ENCODE measurements at regions not wholly inside any gene's neighbourhood (a gene's known extent, or its start where the extent isn't known, plus 50 kb on each side); places are given as distances from the start of the nearest gene placed in this dataset.

DNA sequence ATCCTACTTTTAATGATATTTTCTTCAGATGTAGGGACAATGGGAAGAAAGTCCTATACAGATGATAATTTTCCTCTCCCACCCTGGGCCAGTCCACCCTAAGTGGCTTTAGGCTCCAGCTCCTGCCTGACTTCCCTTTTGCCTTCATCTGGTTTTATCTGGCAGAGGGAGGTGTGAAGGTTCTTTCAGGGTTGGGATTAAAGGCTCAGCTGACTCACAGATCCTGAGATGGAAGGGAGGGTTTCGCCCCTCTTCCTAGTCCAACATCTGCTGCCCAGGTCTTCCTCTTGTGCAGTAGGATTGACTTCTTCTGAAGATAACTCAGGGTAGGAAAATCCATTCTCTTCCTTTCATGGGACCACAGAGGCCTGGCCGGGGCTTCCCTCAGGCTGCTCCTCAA is 362.4 kb upstream of the KAZN start:
- no peak overlapping the region for H3K4me3 Mint-ChIP-seq
- no peak for DNase-seq (ENCODE audit: extremely low spot score, unreplicated experiment)
- no peak overlapping the region for H3K27ac Mint-ChIP-seq
- TF ChIP-seq, protein P1, sequence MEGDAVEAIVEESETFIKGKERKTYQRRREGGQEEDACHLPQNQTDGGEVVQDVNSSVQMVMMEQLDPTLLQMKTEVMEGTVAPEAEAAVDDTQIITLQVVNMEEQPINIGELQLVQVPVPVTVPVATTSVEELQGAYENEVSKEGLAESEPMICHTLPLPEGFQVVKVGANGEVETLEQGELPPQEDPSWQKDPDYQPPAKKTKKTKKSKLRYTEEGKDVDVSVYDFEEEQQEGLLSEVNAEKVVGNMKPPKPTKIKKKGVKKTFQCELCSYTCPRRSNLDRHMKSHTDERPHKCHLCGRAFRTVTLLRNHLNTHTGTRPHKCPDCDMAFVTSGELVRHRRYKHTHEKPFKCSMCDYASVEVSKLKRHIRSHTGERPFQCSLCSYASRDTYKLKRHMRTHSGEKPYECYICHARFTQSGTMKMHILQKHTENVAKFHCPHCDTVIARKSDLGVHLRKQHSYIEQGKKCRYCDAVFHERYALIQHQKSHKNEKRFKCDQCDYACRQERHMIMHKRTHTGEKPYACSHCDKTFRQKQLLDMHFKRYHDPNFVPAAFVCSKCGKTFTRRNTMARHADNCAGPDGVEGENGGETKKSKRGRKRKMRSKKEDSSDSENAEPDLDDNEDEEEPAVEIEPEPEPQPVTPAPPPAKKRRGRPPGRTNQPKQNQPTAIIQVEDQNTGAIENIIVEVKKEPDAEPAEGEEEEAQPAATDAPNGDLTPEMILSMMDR (conservative IDR thresholded peaks at IDR 0.05), result no peak
- H3K36me3 Mint-ChIP-seq, result no peaks in the 10 kb centered on the region
- H3K27me3 Mint-ChIP-seq, result peaks cover 3% of the 10 kb centered on the region
- no peaks in the 10 kb centered on the region for H3K9me3 Mint-ChIP-seq
- H3K4me1 Mint-ChIP-seq (ENCODE audit: unreplicated experiment), result no peaks in the 10 kb centered on the region

DNA sequence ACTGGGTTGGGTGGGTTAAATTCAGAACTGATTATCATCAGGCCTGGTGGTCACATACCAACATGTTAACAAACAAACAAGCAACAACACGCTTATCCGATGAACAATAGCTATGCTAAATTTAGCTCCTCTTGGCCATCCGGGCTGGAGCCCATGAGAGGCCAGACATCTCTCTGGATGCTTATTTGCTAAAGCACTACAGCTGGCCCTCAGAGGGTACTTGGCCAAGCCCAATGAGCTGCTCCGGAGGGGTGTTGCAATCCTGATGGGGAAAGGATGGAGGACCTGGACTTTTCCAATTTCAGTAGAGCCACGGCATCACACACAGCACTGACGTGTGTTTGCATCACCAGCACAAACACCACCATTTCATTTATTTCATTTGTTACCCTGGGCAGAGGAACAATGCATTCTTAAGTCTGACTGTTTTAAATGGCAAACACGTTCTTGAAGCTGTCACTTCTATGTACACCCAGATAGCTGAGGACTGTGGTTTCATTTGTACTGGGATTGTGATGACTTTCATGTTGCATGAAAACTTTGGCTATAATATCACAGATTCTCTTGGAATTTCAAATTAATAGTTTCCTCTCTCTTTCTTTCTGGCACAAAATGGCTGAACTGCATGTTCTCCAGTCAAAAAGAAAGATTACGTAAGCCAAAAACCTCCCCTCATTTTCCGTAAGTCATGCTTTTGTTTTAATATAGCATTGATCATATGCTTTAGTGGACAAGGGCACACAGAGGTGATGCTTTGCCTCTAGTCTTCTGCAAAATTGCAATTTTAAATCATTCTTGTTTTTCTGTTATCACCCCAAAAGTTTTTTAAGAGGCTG is 359.8 kb upstream of the KAZN start:
- H3K27me3 Mint-ChIP-seq, result peaks cover 9% of the 10 kb centered on the region
- no peak overlapping the region for H3K27ac Mint-ChIP-seq
- DNase-seq (ENCODE audit: extremely low spot score, unreplicated experiment), result no peak
- TF ChIP-seq, protein P1 (conservative IDR thresholded peaks at IDR 0.05), result no peak
- H3K9me3 Mint-ChIP-seq, result no peaks in the 10 kb centered on the region
- no peak overlapping the region for H3K4me3 Mint-ChIP-seq
- no peaks in the 10 kb centered on the region for H3K4me1 Mint-ChIP-seq (ENCODE audit: unreplicated experiment)
- H3K36me3 Mint-ChIP-seq, result no peaks in the 10 kb centered on the region

DNA sequence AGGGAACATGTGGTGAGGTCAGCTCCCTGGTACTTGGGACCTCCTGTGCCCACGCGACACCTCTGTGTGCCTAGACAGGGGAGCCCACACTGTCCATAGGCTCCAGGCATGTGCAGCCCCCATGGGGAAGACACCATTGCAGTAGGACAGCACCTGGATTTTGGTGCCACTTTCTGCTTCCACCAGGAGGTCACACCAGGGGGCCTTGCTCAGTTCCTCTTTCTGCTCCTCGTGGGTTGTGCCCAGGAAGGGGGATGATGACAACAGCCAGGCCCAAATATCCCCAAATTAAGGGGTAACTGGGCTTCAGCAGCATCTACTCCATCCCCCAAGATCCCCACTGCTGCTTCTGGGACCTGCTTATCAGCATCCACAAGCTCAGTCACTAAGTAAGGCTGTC is 358.2 kb upstream of the KAZN start:
- H3K4me1 Mint-ChIP-seq (ENCODE audit: unreplicated experiment), result no peaks in the 10 kb centered on the region
- H3K9me3 Mint-ChIP-seq, result no peaks in the 10 kb centered on the region
- no peaks in the 10 kb centered on the region for H3K36me3 Mint-ChIP-seq
- DNase-seq (ENCODE audit: extremely low spot score, unreplicated experiment), result no peak
- TF ChIP-seq, protein P1 (conservative IDR thresholded peaks at IDR 0.05), result no peak
- H3K4me3 Mint-ChIP-seq, result no peak overlapping the region
- peaks cover 13% of the 10 kb centered on the region for H3K27me3 Mint-ChIP-seq
- H3K27ac Mint-ChIP-seq, result no peak overlapping the region

DNA sequence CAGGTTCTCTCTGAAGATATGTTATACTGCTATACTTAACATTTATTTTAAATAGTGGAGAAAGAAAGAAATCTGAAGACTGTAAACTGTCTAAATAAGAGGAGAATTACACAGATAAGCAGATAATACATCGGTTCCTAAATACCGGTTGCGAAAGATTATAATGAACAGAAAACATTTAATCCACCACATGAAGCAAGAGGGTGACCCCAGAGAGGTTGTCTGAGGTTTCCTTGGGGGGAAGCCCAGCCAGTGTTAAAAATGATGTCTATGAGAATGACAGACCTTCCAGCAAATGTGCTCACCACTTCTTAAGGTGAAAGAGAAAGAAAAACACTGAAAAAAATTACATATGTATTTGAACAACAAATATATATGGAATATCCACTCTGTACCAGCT is 356.4 kb upstream of the KAZN start:
- Mint-ChIP-seq H3K4me1 (ENCODE audit: unreplicated experiment) (no peaks in the 10 kb centered on the region), H3K27me3 (peaks cover 19% of the 10 kb centered on the region), H3K9me3 (no peaks in the 10 kb centered on the region), H3K4me3 (no peak overlapping the region), H3K27ac (no peak overlapping the region), H3K36me3 (no peaks in the 10 kb centered on the region)
- TF ChIP-seq, protein P1 (conservative IDR thresholded peaks at IDR 0.05), result no peak
- no peak for DNase-seq (ENCODE audit: extremely low spot score, unreplicated experiment)

DNA sequence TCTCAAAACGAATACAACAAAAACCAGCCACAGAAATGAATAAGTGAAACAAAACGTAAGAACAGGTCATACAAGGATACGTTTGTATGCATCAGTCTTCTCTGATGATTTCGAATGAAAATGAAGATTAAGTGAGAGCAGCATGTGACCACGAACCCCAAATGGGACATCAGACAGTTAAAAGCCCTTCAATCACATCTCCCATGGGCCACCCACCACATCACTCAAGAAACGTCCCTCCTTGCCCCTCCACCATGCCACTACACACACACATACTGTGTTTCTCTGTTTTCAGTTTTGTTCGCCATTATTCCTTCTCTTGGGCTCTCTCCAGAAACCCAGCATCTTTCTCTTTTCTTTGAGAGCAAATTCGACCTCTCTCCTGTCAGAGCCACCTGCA is 355.6 kb upstream of the KAZN start:
- TF ChIP-seq, protein P1 (conservative IDR thresholded peaks at IDR 0.05), result no peak
- Mint-ChIP-seq H3K36me3 (no peaks in the 10 kb centered on the region), H3K27me3 (peaks cover 22% of the 10 kb centered on the region), H3K4me3 (no peak overlapping the region), H3K9me3 (no peaks in the 10 kb centered on the region), H3K27ac (no peak overlapping the region), H3K4me1 (ENCODE audit: unreplicated experiment) (no peaks in the 10 kb centered on the region)
- no peak for DNase-seq (ENCODE audit: extremely low spot score, unreplicated experiment)

Data from type B pancreatic cell (in vitro differentiated cells).